GM06990 (cell line): ENCODE measurements at regions not wholly inside any gene's neighbourhood (a gene's known extent, or its start where the extent isn't known, plus 50 kb on each side); places are given as distances from the start of the nearest gene placed in this dataset.
A peak's percentile ranks its signal among the peaks of the same experiment; 100 is the strongest.

Source experiments
- DNase-seq: peaks from one replicate; pipeline ENCODE4 v3.0.0-alpha.2; 2011; ENCODE audit not compliant: insufficient read length; ENCODE audit errors: extremely low read depth
- H3K27me3 ChIP-seq: replicated peaks from 2 replicates; pipeline ENCODE4 v1.6.0; 2011; ENCODE audit warnings: low read length; ENCODE audit not compliant: control insufficient read depth, insufficient read depth
- H3K36me3 ChIP-seq: 2 replicates; pipeline ENCODE4 v1.5.1; 2011; ENCODE audit warnings: low read length; ENCODE audit not compliant: control insufficient read depth, insufficient read depth
- H3K4me3 ChIP-seq: replicated peaks from 2 replicates; pipeline ENCODE4 v1.5.1; 2011; ENCODE audit warnings: low read depth, mild to moderate bottlenecking, control low read depth, low read length
- CTCF ChIP-seq: IDR thresholded peaks from 2 replicates; pipeline ENCODE4 v1.5.1; 2011; ENCODE audit warnings: low read length, control low read depth, mild to moderate bottlenecking, inconsistent platforms; ENCODE audit not compliant: insufficient read depth, poor library complexity, severe bottlenecking

DNA sequence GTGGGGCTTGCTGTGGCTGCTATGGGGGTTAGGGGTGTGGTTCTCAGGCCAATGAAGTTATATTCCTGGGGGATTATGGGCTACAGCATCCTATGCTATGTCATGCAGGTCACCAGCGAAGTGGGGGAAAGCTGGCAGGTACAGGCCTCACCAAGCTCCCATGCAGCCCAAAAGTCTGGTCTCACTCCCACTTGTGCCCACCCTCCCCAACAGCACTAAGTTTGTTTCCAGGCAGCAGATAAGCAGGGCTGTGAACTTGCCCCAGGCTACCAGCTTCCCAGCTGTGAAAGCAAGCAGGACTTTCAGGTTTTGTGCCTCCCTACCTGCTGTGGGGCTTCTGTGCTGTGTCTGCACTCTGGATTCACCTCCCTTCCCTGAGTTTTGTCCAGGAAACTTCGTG lies 469.7 kb downstream of the CPS1 start:
- no peaks in the 10 kb centered on the region for H3K27me3 ChIP-seq
- TF ChIP-seq CTCF, result no peak
- DNase-seq, result no peak

DNA sequence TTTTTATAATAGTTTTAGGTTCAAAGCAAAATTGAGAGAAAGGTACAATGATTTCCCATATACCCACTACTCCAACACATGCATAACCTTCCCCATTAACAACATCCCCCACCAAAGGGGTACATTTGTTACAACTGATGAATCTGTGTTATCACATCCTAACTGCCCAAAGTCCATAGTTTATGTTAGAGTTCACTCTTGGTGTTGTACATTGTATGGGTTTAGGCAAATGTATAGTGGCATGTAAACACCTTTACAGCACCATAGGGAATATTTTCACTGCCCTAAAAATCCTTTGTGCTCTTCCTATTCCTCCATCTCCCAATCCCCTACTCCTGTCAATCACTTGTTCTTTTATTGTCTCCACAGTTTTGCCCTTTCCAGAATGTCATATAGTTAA lies 471.6 kb downstream of the CPS1 start:
- no peak for TF ChIP-seq CTCF
- Histone ChIP-seq H3K36me3 (no peaks in the 10 kb centered on the region), H3K27me3 (no peaks in the 10 kb centered on the region), H3K4me3 (no peak overlapping the region)
- DNase-seq, result no peak

More for the DNA sequence above, 469.7 kb downstream of the CPS1 start:
- H3K4me3 ChIP-seq, result no peak overlapping the region
- no peaks in the 10 kb centered on the region for H3K36me3 ChIP-seq

GRCh38 chr2:211033765-211034164 lies 477.4 kb downstream of the CPS1 start:
- DNase-seq, result no peak

GRCh38 chr2:211035548-211036185 lies 479.3 kb downstream of the CPS1 start:
- Histone ChIP-seq H3K4me3 (no peak overlapping the region), H3K36me3 (no peaks in the 10 kb centered on the region), H3K27me3 (no peaks in the 10 kb centered on the region)
- peak; percentile 70 for TF ChIP-seq CTCF
- no peak for DNase-seq

More at GRCh38 chr2:211033765-211034164, 477.4 kb downstream of the CPS1 start:
- no peaks in the 10 kb centered on the region for H3K27me3 ChIP-seq
- TF ChIP-seq CTCF, result peak; percentile 16
- no peak overlapping the region for H3K4me3 ChIP-seq
- no peaks in the 10 kb centered on the region for H3K36me3 ChIP-seq

GRCh38 chr2:211045025-211045424 lies 488.6 kb downstream of the CPS1 start:
- Histone ChIP-seq H3K36me3 (no peaks in the 10 kb centered on the region), H3K4me3 (no peak overlapping the region), H3K27me3 (no peaks in the 10 kb centered on the region)
- no peak for TF ChIP-seq CTCF
- no peak for DNase-seq
